Kasumi-1 (cell line): ENCODE measurements at regions not wholly inside any gene's neighbourhood (a gene's known extent, or its start where the extent isn't known, plus 50 kb on each side); places are given as distances from the start of the nearest gene placed in this dataset.
"Not testable (repeated sequence)": the region's sequence is repeated elsewhere in the genome, so short reads cannot be mapped to it uniquely, and the experiment has no call there.

Experiments
- DNase-seq, 2 experiments: peaks; one replicate each; lab custom pipeline; 2025; lab: John Stamatoyannopoulos, UW

GRCh38 chr3:27629366-27629765 lies 92.8 kb downstream of the EOMES start:
- no peak for DNase-seq

DNA sequence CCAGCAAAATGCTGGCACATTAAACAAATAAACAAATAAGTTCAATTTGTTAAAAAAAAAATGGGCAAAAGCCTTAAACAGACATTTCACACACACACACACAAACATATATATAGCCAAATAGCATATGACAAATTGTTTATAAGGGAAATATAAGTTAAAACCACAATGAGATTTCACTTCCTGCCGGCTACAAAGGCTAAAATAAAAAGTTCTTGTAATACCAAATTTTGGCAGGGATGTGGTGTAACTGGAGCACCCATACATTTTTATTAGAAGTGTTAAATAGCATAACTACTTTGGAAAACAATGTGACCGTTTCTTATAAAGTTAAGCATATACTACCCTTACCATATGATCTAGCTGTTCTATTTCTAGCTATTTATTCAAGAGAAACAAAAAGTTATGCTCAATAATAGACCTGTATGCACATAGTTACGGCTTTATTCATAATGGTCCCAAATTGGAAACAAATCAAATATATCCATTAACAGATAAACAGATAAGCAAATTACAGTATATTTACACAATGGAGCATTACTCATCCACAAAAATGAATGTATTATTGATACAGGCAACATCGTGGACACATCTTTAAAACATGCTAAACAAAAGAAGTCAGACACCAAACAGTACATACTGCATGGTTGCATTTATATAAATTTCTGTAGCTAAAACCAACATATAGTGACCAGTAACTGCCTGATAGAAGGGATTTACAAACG lies 93.9 kb downstream of the EOMES start:
- peak in 1 of 2 experiments; percentile 16 for DNase-seq

DNA sequence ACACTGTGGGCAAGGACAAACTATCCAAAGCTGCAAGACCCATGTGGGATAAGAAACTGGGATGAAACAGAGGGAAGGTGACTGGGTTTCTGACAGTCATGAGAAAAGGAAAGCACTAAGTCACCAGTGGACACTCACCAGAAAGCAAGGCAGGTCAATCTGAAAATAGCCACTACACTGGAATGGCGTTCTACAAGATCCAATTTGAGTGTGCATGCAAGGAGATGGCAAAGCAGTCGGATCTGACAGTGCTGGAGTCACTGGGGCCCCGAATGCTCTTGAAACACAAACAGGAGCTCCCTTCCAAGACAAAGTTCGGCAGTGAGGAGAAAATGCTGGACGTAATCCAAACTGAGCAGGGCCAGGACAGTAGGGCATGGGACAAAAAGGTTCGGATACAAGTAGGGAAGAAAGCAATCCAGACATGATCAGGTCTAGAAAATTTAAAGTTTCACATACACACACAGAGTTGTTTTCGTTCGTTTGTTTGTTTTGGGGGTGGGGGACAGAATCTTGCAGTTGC lies 95.5 kb downstream of the EOMES start:
- DNase-seq, result no peak

DNA sequence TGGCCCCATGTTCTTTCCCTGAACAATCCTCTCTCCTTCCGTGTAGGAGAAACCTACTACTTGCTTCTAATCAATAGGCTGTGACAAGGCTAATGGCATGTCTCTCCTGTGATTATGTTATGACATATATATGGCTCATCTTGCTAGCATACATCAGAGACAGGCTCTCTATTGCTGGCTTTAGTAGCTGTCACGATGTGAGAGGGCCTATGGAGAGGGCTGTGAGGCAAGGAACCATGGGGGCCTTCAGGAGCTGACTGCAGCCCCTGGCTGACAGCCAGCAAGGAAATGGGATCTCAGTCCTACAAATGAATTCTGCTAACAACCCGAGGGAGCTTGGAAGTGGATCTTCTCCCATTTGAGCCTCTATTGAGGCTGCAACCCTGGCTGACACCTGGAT lies 96.3 kb downstream of the EOMES start:
- no peak for DNase-seq

GRCh38 chr3:27623085-27623753 lies 98.9 kb downstream of the EOMES start:
- DNase-seq, result no peak

- no peak for DNase-seq
Observed at GRCh38 chr3:27617552-27617951, 104.6 kb downstream of the EOMES start.

- no peak for DNase-seq
Observed at GRCh38 chr3:27616031-27616430, 106.1 kb downstream of the EOMES start.

DNA sequence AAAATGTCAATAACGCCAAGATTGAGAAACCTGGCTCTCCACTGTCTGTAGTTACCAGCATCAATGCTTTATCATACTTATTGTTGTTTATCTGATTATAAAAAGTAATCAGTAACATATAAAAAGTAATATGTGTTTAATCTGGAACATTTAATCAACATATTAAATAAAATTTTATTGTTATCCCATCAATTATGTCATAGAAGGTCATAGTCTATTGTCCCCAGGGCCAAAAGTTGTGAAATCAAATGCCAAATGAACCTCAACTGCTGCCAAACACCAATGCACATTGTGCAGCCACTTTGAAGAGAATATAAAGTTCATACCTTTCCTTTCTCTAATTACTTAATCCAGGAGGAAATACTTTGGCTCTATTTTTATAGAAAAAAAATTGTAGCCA lies 106.6 kb downstream of the EOMES start:
- DNase-seq, result no peak

DNA sequence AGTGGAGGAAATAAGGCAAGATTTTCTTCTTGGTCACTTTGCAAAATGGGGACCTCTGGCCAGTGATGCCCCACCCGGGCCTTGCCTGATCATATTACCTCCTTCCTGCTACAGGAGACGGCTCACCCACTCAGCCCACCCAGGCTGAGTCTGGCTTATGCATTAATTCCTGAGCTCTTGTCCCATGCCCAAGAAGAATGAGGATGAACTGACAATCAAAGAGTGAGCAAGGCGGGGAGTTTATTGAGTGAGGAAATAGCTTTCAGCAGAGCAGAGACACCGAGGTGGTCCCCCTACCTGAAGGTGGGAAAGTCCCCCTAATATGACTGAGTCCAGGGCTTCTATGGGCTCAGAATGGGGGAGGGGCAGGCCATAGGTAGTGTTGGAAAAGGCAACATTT lies 107.5 kb downstream of the EOMES start:
- DNase-seq, result no peak

DNA sequence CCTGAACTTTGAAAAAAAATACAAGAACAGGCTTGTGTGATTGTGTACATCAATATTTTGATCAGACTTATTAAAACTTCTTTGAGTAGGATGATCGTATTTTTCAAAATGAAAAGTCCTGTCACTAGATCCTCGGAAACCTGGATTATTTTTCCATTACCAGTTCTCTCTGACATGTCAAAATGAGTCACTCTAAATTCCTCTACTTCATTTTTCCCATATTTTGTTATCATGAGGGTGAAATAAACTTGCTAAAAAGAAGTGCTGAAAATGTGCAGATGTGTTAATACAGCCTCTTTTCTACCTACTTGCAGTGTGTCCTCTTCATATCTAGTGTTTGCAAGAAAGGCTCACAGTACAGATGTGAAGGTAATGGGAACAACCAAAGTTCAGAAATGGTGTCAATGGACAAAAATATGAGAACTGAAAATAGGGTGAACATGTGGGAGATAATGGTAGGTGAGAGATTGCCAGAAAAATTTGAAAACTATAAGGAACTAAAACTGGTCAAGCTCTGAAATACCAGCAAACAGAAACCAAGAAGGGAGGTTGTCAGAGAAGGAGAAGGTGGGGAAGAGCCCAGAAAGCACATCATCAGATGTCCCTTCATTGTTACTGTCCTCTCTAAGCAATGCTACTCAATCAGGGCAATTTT lies 108.2 kb downstream of the EOMES start:
- DNase-seq, result no peak

DNA sequence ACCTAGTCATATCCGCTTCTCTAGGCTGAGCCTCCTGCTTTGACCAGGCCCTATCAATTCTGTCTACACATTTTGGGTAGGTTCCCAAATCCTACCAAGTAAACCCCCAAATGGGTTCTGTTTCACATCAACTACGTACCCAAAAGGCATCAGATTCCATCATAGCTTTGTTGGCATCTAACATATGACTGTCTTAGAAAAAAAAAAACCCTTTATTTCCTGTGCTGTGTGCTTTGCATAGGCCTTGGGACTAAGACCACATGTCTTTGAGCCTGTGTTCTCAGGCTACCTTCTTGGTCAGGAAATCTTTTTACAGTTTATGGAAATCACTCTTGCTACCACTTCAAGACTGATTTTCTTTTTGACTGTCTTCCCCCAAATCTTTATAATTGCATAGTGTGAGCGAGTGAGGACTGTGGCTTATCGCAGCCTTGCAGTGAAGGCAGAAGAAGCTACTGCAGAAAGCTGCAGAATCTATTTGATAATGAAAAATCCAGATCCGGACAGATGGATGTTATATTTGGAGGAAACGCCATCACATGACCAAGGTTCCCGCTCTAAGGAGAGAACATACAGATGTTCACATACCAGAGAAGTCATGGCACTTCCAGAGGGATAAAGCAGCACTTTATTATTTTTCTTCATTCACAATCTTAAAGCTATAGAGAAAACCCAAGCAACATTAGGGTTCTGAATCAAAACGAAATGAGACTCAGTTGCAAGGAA lies 111.2 kb downstream of the EOMES start:
- DNase-seq, result no peak

DNA sequence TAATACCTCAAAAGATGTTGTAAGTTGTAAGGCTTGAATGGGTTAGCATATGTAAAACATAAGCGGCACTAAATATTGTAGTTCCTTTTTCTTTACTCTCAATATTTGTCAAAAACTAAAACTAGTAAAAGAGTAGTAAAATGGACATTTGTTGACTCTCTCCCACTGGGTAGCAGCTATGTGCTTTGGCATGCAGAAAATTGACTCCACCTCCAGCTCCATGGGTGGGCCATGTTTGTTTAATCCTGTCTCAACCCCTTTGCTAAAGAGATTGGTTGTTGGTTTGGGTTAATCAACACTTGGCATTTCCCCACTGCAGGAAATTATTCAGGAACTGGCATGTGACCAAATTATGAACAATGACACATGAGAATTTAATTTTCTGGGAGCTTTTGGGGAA lies 114.8 kb downstream of the EOMES start:
- DNase-seq, result no peak

DNA sequence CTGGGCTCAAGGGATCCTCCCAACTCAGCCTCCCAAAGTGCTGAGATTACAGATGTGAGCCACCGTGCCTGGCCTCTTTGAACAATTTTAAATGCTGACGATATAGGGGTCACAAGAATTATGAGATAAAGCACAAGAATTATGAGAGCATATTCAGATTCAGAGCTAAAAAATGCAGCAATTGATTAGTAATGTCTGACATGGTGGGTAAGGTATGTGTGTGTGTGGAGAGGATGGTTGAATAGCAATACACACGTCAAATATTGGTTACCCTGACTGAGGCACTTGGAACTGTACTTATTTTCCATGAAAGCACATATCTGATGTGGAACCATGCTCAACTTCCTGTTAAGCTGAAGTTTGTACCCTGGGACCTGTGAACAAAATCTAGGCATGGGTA lies 115.6 kb downstream of the EOMES start:
- DNase-seq, result no peak

DNA sequence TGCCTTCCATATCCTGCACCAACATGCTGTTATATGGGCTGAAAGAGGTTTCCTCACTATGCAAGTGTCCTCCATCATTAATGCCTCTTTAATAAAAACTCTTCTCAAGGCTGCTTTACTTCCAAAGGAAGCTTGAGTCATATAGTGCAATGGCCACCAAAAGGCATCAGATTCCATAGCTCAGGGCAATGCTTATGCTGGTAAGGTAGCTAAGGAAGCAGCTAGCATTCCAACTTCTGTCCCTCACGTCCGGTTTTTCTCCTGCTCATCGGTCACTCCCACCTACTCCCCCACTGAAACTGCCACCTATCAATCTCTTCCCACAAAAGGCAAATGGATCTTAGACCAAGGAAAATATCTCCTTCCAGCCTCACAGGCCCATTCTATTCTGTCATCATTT lies 117.1 kb upstream of the SLC4A7 start:
- not testable (repeated sequence) for DNase-seq

DNA sequence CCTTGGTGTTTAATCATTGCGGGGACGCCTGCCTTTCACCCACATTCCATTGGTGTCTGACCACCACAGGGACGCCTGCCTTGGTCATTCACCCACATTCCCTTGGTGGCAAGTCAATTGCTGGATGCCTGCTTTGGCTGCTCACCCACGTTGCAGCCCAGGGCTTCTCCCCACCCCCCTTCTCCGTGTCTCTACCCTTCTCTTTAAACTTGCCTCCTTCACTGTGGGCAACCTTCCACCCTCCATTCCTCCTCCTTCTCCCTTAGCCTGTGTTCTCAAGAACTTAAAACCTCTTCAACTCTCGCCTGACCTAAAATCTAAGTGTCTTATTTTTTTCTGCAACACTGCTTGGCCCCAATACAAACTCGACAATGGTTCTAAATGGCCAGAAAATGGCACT lies 115.6 kb upstream of the SLC4A7 start:
- not testable (repeated sequence) for DNase-seq

DNA sequence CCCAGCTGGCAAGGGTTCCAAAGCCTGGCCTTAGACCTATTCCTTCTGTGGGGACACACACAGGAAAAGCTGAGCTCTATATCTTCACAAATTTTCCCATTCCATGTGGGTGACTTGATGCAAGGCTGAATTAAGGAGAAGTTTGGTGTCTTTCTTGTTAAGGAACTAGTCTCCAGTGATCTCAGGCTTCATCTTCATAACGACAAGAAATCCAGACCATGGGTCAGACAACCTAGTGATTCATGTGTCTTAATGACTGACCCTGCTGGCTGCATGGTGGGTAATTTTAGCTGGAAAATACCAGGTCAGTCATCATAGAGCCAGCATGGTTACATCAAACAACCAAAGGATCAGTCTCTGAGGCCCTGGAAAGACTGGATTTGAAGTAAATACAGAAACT lies 112.7 kb upstream of the SLC4A7 start:
- peak in 1 of 2 experiments; percentile 21 for DNase-seq

GRCh38 chr3:27596334-27596841 lies 112.2 kb upstream of the SLC4A7 start:
- peak; percentile 74 to 77 for DNase-seq

DNA sequence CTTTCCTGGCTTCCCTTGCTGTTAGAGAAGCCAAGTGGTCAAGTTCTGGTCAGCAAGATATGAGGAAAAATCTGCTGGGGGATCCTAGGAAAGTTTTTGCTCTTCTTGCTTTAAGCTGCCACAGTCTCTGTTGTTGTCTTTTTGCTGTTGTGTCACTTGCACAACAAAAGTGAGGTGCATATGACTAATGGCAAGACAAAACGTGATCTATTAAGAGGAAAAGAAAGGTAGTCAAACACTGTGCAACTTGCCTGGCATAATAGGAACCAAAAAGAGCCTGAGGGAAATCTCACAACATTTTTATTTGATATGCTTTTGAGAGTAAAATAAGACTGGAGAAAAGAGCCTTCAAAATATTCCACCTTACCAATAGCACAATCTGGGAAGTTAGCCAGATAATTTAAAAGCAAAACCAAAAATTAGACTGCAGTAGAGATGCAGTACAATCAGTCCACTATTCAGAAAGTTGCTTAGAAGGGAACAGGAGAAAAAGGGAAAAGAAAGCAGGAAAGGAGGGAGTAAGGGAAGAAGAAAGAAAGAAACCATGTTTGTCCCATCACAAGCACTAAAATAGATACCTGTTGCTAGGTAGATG lies 110.0 kb upstream of the SLC4A7 start:
- no peak for DNase-seq

- no peak for DNase-seq
Observed at GRCh38 chr3:27593173-27593572, 109.0 kb upstream of the SLC4A7 start.

DNA sequence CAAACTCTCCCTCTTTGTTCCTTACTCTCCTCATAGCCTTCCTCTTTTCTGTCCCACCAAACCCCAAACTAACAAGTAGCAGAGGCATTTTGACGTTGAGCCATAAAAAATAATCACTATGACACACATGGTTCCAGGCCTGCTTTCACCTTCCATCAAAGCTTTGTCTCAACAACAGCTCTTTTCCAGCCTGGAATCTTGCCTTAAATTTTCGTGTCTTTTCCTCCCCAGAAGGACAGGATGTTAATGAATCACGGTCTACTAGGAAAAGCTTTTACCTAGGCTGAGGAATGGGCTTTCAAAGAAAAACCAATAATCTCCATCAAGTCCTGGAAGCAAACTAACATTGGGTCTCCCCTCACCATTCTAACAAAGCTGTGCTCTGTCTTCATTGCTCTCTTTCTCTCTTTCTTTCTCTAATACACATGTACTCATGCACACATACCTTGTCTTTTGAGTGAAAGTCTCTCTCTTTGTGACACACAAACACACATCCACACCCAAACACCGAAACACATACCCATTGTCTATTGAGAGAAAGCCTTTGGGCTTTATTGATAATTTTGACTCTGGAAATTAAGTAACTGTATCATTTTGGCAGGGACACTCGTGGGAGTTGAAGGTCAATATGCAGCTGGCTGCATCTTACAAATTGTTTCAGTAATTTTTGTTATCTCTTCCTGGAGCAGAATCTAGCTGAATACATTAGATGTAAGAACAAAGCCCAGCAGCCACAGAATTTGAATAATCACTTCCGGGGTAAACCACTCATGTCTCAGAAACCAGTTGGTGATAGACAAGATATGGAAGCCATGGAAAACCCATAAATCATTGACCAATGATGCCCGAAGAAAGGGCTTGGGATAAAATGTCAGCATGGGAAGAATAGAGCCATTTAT lies 107.4 kb upstream of the SLC4A7 start:
- DNase-seq, result no peak
